ENCODE measurements at regions not wholly inside any gene's neighbourhood (a gene's known extent, or its start where the extent isn't known, plus 50 kb on each side); places are given as distances from the start of the nearest gene placed in this dataset.

GRCh38 chr6:63149730-63150129 lies 61.5 kb upstream of the FKBP1C start:
- in situ Hi-C loops (cut with MboI; ENCODE audit: low pct_unique_long_range_greater_than_20kb in 2 of 9, low sequenced_read_pairs in 9 of 9, unreplicated experiment in 9 of 9), result no loop called here
- Histone ChIP-seq H3K4me3 (no peak overlapping the region), H3K4me1 (replicated peaks in 1 of 2) (no peaks in the 10 kb centered on the region), H3K27ac (no peak overlapping the region)
- peak in 3 of 8 experiments; percentile 54 to 92 (median 82) for ATAC-seq (replicated peaks in 6 of 8)

DNA sequence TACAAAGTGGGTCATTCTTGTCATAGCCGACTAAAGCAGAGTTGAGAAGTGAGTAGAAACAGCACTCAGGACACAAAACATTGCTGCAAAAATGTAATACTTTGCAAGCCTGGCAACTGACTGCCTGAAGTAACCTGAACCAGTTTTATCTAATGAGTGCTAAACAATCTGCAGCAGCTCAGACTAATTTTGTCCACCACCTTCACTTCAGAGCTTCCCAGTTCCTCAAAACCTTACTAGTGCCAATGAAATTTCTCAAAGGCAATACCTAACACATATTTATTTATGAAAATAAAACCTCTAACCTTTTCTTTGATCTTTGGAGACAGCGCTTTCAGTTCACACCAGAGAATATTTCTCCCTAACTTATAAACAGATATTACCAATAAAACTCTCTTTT lies 56.7 kb upstream of the FKBP1C start:
- no peaks in the 10 kb centered on the region for H3K4me1 ChIP-seq (replicated peaks in 1 of 2)
- in situ Hi-C loops (cut with MboI; ENCODE audit: low pct_unique_long_range_greater_than_20kb in 2 of 9, low sequenced_read_pairs in 9 of 9, unreplicated experiment in 9 of 9), result no loop called here
- H3K27ac ChIP-seq, result no peak overlapping the region
- no peak for ATAC-seq (replicated peaks in 6 of 8)
- H3K4me3 ChIP-seq, result no peak overlapping the region
- WGBS, 10 experiments, result 25 to 96% (median 78%) methylated on average over 1 to 2 of the region's 2 CpGs; no CpG with 5 or more reads in 1 of the 10 experiments

All from motor neuron (in vitro differentiated cells).